Islet precursor cell (in vitro differentiated cells): ENCODE measurements at regions not wholly inside any gene's neighbourhood (a gene's known extent, or its start where the extent isn't known, plus 50 kb on each side); places are given as distances from the start of the nearest gene placed in this dataset.
"Not testable (repeated sequence)": the region's sequence is repeated elsewhere in the genome, so short reads cannot be mapped to it uniquely, and the experiment has no call there.

ENCODE experiments used
- DNase-seq: peaks from one replicate; pipeline ENCODE4 v3.0.0-alpha.2; 2018

DNA sequence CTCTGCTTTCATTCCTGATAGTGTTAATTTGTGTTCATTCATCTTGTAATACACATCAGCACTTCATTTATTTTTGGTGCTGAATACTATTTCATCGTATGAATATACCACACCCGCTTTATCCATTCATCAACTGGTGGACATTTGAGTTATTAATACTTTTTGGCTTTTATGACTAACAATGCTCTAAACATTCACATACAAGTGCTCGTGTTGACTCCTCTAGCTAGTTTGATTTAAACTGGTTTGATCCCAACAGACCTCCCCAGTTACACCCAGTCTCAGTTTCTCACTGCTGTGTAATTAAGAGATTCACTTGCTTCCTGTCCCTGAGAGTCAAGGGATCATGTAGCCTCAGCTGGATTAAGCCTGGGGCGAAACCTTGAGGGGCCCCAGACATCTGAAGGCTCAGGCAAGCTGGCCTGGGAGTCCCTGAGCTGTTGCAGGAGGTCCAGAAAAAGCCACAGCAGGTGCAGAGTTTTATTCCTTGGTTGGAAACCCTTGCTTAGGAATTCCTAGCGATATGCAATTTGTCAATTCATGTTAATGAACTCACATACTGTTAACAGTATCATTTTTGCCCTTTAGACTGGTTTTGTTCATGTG is 52.8 kb upstream of the CLDN24 start:
- no peak for DNase-seq

GRCh38 chr4:183376381-183376780 is 54.2 kb upstream of the CLDN24 start:
- DNase-seq: no peak

DNA sequence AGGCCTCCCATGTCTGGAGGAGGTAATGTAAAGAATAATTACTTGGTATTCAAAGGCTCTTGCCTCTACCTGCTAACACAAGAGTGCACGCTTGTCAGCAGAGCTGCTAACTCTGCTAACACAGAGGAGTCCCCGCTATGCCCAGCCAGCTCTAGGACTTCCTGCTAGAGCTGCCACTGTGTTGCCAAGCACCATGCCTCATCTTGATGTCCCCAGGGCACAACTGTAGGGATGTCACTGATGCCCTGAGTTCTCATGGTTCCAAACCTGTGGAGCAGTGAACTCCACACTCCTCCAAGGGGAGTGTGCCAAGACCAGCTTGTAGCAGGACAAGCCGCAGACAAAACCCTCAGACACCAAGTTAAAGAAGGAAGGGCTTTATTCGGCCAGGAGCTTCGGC is 55.3 kb upstream of the CLDN24 start:
- DNase-seq: peak; percentile 8

DNA sequence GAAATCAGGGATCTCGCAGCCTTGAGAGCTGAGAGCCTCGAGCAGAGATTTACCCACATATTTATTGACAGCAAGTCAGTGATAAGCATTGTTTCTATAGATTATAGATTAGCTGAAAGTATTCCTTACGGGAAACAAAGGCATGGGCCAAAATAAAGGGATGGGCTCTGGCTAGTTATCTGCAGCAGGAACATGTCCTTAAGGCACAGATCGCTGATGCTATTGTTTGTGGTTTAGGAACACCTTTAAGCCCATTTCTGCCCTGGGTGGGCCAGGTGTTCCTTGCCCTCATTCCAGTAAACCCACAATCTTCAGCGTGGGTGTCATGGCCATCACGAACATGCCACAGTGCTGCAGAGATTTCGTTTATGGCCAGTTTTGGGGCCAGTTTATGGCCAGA is 56.1 kb upstream of the CLDN24 start:
- DNase-seq: not testable (repeated sequence)

DNA sequence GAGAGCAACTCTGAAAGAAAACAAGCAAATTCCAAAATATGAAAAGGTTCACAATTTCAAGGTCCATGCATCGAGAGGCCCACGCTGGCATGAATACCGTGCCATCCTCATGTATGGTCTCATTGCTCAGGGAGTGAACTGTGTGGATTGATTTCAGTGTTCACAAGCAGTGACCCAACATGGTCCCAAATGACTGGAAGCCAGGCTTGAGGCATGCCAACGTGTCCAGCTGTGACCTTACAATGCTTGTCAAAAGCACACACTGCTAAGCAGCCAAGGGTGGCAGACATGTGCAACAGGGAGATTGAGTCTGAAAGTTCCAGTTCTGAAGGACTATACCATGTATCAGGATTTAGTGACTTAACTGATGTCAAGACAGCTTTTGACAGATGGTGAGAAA is 58.7 kb upstream of the CLDN24 start:
- DNase-seq: no peak

- no peak for DNase-seq
Observed at GRCh38 chr4:183383606-183384005, 60.8 kb upstream of the CDKN2AIP start.

DNA sequence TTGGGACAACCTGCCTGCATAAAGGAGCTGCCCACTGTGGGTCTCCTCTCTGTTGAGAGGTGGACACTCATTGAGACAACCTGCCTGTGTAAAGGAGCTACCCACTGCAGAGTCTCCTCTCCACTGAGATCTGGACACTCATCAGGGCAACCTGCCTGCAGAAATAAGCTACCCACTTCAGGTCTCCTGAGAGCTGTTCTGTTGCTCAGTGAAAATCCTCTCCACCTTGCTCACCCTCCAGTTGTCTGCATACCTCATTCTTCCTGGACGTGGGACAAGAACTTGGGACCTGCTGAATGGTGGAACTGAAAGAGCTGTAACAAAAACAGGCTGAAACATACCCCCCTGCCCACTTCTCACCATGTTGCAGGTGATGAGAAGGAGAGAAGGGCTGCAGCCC is 59.9 kb upstream of the CDKN2AIP start:
- no peak for DNase-seq

DNA sequence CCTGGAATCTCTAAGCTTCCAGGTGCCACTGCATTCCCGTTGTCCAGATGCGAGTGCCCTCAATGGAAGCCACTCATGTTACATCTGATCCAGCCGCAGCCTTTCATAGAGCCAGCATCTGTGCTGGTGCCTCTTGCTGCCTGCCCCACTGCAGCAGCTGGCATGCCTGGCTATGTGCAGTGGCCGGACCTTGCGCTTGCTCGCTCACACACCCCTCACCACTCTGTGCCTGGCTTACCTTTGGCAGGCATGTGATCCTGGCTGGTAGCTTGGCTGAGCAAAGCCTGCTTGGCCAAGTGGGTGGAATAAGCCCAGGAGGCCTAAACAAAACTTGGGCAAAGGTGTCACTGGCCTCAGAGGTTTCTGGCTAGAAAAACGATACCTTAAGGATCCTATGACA is 59.5 kb upstream of the CDKN2AIP start:
- DNase-seq: no peak

DNA sequence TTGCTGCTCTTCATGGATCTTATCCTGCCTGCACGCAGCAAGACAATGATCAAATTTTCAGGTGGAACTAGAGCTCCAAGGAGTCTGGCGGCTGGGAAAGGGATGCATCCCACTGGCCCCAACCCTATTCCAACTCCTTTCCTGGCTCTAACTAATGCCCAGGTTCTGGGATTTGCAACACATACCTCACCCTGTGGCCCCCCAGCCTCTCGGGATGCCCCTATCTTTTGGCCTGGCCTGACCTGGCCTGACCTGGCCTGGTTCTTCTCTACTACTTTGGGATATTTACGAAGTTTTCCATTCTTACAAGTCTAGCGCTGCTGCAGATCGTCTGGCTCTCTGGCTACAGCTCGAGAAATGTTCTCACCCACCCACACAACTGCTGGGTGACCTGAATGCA is 56.4 kb upstream of the CDKN2AIP start:
- no peak for DNase-seq

DNA sequence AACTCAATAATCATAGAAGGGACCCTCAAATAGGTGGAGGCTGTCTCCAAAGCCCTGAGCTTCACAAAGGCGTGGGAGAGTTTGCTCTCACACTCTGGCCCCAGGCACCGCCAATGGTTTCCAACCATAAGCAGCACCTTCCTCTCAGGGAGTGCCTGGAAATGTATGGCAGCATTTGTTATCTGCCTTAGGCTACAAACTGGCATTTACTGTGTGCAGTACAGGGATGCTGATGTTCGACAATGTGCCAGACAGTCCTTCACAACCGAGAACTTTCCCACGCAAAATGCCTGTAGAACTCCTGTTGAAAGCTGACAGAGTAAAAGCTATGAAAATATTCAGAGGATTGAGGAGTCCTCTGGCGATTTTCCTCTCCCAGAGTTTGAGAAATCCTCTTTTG is 55.7 kb upstream of the CDKN2AIP start:
- peak; percentile 64 for DNase-seq

- no peak for DNase-seq
Observed at GRCh38 chr4:183390374-183390773, 54.1 kb upstream of the CDKN2AIP start.

DNA sequence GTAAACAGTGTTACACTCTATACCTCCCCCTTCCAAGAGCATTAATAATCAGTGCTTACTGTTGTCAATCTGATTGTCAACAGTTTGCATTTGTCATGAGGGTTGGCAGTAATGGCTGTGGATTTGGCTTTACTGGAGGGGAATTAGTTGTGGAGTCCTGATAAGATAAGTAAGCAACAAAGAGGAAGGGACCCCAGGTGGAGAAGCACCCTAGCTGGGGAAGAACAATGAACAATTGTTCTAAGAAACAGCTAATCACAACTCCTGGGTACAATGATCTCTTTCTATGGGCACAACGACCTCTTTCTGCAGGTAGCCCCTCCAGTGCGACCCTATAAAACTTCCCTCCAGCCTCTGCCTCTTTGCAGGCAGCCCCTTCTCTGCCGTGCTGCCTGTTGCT is 53.2 kb upstream of the CDKN2AIP start:
- DNase-seq: peak; percentile 55

DNA sequence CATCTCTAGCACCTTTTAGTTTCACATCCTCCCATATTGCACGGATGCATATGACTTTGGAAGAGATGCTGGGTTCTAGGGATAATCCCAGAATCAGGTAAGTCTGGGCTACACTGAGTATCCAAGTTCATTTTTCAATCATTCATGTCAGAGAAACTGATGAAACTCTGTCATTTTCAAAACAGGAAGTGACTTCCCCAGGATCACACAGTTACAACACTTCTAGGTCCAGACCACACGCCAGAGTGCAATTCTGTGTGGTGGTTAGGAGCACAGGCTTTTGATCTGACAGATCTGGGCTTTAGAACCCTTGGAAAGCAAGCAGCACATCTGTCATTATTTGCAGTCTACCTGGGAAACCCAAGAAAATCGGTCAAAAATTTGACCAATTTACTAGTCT is 52.1 kb upstream of the CDKN2AIP start:
- DNase-seq: no peak

DNA sequence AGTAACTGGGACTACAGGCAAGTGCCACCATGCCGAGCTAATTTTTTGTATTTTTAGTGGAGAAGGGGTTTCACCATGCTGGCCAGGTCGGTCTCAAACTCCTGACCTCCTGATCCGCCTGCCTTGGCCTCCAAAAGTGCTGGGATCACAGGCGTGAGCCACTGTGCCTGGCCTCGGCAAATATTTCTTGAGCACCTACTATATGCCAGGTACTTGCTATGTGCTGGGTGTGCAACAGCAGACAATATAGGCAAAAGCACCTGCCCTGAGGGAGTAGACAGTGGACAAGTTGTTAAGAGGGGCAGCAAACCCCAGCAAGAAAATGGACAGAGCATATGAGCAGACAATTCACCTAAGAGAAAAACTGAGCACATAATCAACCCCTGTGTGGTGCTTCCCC is 51.0 kb upstream of the CDKN2AIP start:
- no peak for DNase-seq

GRCh38 chr4:183394166-183394951 is 50.1 kb upstream of the CDKN2AIP start:
- DNase-seq: no peak
